ENCODE measurements at regions not wholly inside any gene's neighbourhood (a gene's known extent, or its start where the extent isn't known, plus 50 kb on each side); places are given as distances from the start of the nearest gene placed in this dataset.

DNA sequence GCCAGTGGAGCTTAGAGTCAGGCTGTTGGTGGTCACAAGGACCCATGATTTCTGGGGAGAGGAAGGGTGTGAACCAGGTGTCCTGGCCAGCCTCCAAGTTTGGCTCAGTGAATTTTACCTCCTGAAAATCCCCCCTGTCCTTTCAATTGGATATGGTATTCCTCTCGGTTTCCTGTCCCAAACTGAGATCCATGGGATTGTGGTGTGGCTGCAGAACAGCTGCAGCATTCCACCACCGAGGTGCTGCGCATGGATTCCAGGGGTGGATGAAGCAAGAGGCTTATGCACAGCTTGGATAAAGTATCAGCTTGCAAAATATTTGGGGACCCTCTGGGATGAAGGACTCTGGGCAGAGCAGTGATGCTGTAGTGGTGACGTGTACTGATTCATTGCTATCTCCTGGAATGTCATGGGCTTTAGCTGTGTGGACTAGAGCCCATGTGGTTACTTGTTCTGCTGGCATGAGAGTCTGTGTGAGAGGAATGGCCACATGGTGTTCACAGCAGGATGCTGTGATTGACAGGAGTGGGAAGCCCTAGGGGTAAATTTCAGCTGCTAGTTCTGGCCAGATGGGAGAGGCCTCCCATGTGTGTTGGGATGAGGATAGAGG is 148.7 kb upstream of the SPAG17 start:
- no peak overlapping the region for H3K27ac ChIP-seq (ENCODE audit: low read length)
- H3K36me3 Mint-ChIP-seq, result no peaks in the 10 kb centered on the region
- no peaks in the 10 kb centered on the region for H3K4me1 Mint-ChIP-seq
- peaks cover 0 to 10% (median 4%) of the 10 kb centered on the region in 3 donors for H3K9me3 Mint-ChIP-seq
- CTCF ChIA-PET, result no interaction called here
- no peaks in the 10 kb centered on the region for H3K27me3 ChIP-seq (replicated peaks in 1 of 2; ENCODE audit: control insufficient read depth in 2 of 2, extremely low read depth in 1 of 2, insufficient read depth in 2 of 2, low read length in 1 of 2)
- no peak overlapping the region for H3K27ac Mint-ChIP-seq
- no peak overlapping the region for H3K4me3 ChIP-seq (ENCODE audit: control insufficient read depth in 1 of 2, extremely low read depth in 1 of 2, low read length in 1 of 2)
- no peaks in the 10 kb centered on the region for H3K36me3 ChIP-seq (ENCODE audit: control insufficient read depth in 2 of 2, extremely low read depth in 1 of 2, insufficient read depth in 1 of 2, low read length in 1 of 2)
- DNase-seq, result no peak
- no peak overlapping the region for H3K4me3 Mint-ChIP-seq
- no peak for ATAC-seq (replicated peaks in 1 of 4)
- H3K27me3 Mint-ChIP-seq, result no peaks in the 10 kb centered on the region
- H3K4me1 ChIP-seq (ENCODE audit: control insufficient read depth in 1 of 2, extremely low read depth in 1 of 2, insufficient read depth in 2 of 2, low read length in 2 of 2), result no peaks in the 10 kb centered on the region
- H3K9me3 ChIP-seq, result no peaks in the 10 kb centered on the region
- 73% methylated on average over 3 of the region's 4 CpGs for WGBS (ENCODE audit: insufficient coverage)
- POLR2A ChIA-PET, result no interaction called here

DNA sequence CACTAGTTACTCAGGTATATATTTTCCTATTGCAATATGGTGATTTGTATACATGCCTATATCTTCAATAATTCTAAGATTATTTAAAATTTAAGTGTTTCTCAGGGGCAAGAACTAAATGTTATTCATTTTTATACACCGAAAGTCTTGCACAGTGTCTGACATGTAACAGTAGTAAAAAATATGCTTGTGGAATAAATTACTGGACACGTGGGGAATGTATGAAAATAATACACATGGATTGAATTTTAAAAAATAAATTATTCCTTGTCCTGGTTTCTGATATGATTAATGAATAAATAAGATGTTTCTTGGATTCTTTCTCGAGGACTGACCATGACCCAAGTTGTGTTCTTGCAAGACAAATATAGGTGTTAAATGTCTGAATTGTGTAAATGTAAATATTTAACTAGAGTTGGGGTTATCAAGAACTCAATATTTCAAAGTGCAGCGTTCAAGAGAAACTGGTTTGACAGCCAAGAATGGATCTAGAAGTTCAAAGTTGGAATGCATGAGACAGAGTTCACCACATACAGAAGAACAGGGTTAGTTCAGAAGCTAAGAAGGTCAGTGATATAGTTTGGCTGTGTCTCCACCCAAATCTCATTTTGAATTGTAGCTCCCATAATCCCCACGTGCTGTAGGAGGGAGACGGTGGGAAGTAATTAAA is 142.1 kb upstream of the SPAG17 start:
- no peak overlapping the region for H3K27ac ChIP-seq (ENCODE audit: low read length)
- H3K36me3 Mint-ChIP-seq, result no peaks in the 10 kb centered on the region
- DNase-seq (no peak), ATAC-seq (replicated peaks in 1 of 4) (no peak)
- no peaks in the 10 kb centered on the region for H3K4me1 ChIP-seq (ENCODE audit: control insufficient read depth in 1 of 2, extremely low read depth in 1 of 2, insufficient read depth in 2 of 2, low read length in 2 of 2)
- H3K4me3 Mint-ChIP-seq, result no peak overlapping the region
- WGBS (ENCODE audit: insufficient coverage), result 40% methylated on average over 1 of the region's 6 CpGs
- H3K27me3 Mint-ChIP-seq, result no peaks in the 10 kb centered on the region
- H3K9me3 ChIP-seq, result no peaks in the 10 kb centered on the region
- H3K27me3 ChIP-seq (replicated peaks in 1 of 2; ENCODE audit: control insufficient read depth in 2 of 2, extremely low read depth in 1 of 2, insufficient read depth in 2 of 2, low read length in 1 of 2), result no peaks in the 10 kb centered on the region
- ChIA-PET POLR2A (no interaction called here), CTCF (no interaction called here)
- no peak overlapping the region for H3K27ac Mint-ChIP-seq
- H3K4me1 Mint-ChIP-seq, result no peaks in the 10 kb centered on the region
- no peak overlapping the region for H3K4me3 ChIP-seq (ENCODE audit: control insufficient read depth in 1 of 2, extremely low read depth in 1 of 2, low read length in 1 of 2)
- no peaks in the 10 kb centered on the region for H3K36me3 ChIP-seq (ENCODE audit: control insufficient read depth in 2 of 2, extremely low read depth in 1 of 2, insufficient read depth in 1 of 2, low read length in 1 of 2)
- peaks cover 0 to 6% (median 3%) of the 10 kb centered on the region in 3 donors for H3K9me3 Mint-ChIP-seq

DNA sequence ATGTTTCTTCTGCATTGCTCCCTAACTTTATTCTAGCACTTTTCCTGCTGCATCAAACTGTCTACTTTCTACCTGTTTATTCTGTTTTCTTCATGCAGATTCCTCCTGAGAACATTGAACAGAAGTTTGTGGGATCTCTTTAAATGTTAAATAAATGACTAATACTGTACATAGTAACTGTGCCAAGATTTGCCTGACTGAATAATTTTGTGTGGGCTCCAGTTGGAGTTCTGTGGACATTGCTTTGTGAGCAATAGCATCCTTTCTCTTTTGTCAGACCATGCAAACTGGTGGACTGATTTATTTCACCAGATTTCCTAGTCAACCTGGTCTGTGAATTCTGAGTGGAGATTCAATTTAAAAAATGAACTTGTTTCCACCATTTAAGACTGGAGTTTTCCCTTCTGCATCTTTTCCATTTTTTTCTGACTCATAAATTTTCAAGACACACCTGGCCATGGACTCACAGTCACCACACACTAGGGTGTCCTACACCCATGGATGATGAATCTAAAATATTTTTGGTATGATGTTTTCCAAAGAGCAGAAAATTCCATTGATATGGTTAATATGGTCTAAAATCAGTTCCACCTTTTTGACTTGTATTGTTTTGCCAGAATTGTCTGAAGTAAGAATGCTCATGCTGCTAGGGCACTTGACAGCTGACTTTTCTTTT is 140.7 kb upstream of the SPAG17 start:
- H3K4me3 Mint-ChIP-seq, result no peak overlapping the region
- Histone ChIP-seq H3K27ac (ENCODE audit: low read length) (no peak overlapping the region), H3K36me3 (ENCODE audit: control insufficient read depth in 2 of 2, extremely low read depth in 1 of 2, insufficient read depth in 1 of 2, low read length in 1 of 2) (no peaks in the 10 kb centered on the region), H3K4me1 (ENCODE audit: control insufficient read depth in 1 of 2, extremely low read depth in 1 of 2, insufficient read depth in 2 of 2, low read length in 2 of 2) (no peaks in the 10 kb centered on the region), H3K27me3 (replicated peaks in 1 of 2; ENCODE audit: control insufficient read depth in 2 of 2, extremely low read depth in 1 of 2, insufficient read depth in 2 of 2, low read length in 1 of 2) (no peaks in the 10 kb centered on the region), H3K9me3 (no peaks in the 10 kb centered on the region), H3K4me3 (ENCODE audit: control insufficient read depth in 1 of 2, extremely low read depth in 1 of 2, low read length in 1 of 2) (no peak overlapping the region)
- ATAC-seq (replicated peaks in 1 of 4) (no peak), DNase-seq (no peak)
- ChIA-PET CTCF (no interaction called here), POLR2A (no interaction called here)
- peaks cover 0 to 6% (median 3%) of the 10 kb centered on the region in 3 donors for H3K9me3 Mint-ChIP-seq
- H3K4me1 Mint-ChIP-seq, result no peaks in the 10 kb centered on the region
- H3K36me3 Mint-ChIP-seq, result no peaks in the 10 kb centered on the region
- no peak overlapping the region for H3K27ac Mint-ChIP-seq
- H3K27me3 Mint-ChIP-seq, result no peaks in the 10 kb centered on the region

DNA sequence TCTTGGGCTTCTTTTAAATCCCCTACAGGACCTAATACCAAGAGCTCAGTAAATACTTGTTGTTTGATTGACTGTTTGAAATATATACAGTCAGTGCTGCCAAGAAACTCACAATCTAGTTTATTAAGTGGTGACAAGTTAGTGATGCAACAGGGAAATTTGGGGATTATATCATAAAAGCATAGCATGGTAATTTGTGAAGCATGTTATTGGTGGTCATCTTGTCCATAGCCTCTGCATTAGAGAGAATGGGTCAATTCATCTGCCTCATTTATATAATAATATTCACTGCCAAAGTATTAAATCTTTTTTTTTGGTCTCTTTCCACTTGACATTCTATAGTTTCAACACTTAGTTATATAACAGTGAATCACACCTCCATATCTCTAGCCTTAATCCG is 138.2 kb upstream of the SPAG17 start:
- no peaks in the 10 kb centered on the region for H3K4me1 ChIP-seq (ENCODE audit: control insufficient read depth in 1 of 2, extremely low read depth in 1 of 2, insufficient read depth in 2 of 2, low read length in 2 of 2)
- DNase-seq (no peak), ATAC-seq (replicated peaks in 1 of 4) (no peak)
- no peak overlapping the region for H3K27ac ChIP-seq (ENCODE audit: low read length)
- Mint-ChIP-seq H3K27me3 (no peaks in the 10 kb centered on the region), H3K4me1 (no peaks in the 10 kb centered on the region), H3K4me3 (no peak overlapping the region), H3K9me3 (peaks cover 0 to 5% (median 3%) of the 10 kb centered on the region in 3 donors), H3K27ac (no peak overlapping the region), H3K36me3 (no peaks in the 10 kb centered on the region)
- CTCF ChIA-PET, result no interaction called here
- no peak overlapping the region for H3K4me3 ChIP-seq (ENCODE audit: control insufficient read depth in 1 of 2, extremely low read depth in 1 of 2, low read length in 1 of 2)
- H3K27me3 ChIP-seq (replicated peaks in 1 of 2; ENCODE audit: control insufficient read depth in 2 of 2, extremely low read depth in 1 of 2, insufficient read depth in 2 of 2, low read length in 1 of 2), result no peaks in the 10 kb centered on the region
- POLR2A ChIA-PET, result no interaction called here
- no peaks in the 10 kb centered on the region for H3K9me3 ChIP-seq
- H3K36me3 ChIP-seq (ENCODE audit: control insufficient read depth in 2 of 2, extremely low read depth in 1 of 2, insufficient read depth in 1 of 2, low read length in 1 of 2), result no peaks in the 10 kb centered on the region
- no CpG with 5 or more reads among the region's 1 CpG for WGBS (ENCODE audit: insufficient coverage)

DNA sequence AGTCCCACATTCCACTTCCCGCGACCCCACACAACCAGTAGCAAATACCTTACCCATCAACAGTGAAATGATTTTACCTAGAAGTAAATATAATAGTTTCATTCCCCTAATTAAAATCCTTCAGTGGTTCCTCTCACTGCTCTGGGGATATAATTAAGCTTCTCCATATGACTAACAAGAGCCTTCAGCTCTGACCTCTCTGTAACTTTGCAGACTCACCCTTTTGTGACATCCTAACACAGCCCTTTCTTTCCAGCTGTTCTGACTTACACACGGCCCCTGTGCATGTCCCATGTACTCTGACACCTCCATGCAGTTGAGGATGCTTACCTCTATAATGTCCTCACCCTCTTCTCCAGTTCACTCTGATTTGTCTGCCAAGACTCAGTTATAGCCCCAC is 137.3 kb upstream of the SPAG17 start:
- H3K27me3 Mint-ChIP-seq, result no peaks in the 10 kb centered on the region
- no peak overlapping the region for H3K4me3 Mint-ChIP-seq
- no peak overlapping the region for H3K4me3 ChIP-seq (ENCODE audit: control insufficient read depth in 1 of 2, extremely low read depth in 1 of 2, low read length in 1 of 2)
- no peaks in the 10 kb centered on the region for H3K4me1 Mint-ChIP-seq
- no peaks in the 10 kb centered on the region for H3K4me1 ChIP-seq (ENCODE audit: control insufficient read depth in 1 of 2, extremely low read depth in 1 of 2, insufficient read depth in 2 of 2, low read length in 2 of 2)
- 64% methylated on average over 1 of the region's 3 CpGs for WGBS (ENCODE audit: insufficient coverage)
- no peak overlapping the region for H3K27ac Mint-ChIP-seq
- H3K9me3 Mint-ChIP-seq, result peaks cover 0 to 5% (median 3%) of the 10 kb centered on the region in 3 donors
- no peaks in the 10 kb centered on the region for H3K9me3 ChIP-seq
- no peak for DNase-seq
- POLR2A ChIA-PET, result no interaction called here
- H3K36me3 Mint-ChIP-seq, result no peaks in the 10 kb centered on the region
- no peaks in the 10 kb centered on the region for H3K27me3 ChIP-seq (replicated peaks in 1 of 2; ENCODE audit: control insufficient read depth in 2 of 2, extremely low read depth in 1 of 2, insufficient read depth in 2 of 2, low read length in 1 of 2)
- no peak for ATAC-seq (replicated peaks in 1 of 4)
- CTCF ChIA-PET, result no interaction called here
- no peaks in the 10 kb centered on the region for H3K36me3 ChIP-seq (ENCODE audit: control insufficient read depth in 2 of 2, extremely low read depth in 1 of 2, insufficient read depth in 1 of 2, low read length in 1 of 2)
- H3K27ac ChIP-seq (ENCODE audit: low read length), result no peak overlapping the region

DNA sequence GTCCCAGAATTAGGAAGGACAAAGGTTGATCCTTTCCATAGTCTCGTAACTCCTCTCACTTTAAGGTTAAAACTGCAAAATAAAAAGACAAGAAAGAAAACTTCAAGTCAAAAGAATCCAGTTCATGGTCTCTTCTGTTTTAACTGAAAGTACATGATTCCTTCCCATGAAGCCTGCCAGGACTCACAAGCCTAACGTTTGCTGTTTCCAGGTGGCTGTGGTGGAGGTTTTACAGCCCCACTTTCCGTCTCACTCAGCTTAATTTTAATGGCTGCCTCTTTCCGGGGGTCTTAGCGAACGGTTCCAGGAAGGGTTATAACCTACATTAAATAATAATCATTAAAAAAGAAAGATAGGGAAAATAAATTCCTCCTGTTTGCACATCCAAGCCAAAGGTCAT is 136.8 kb upstream of the SPAG17 start:
- DNase-seq (no peak), ATAC-seq (replicated peaks in 1 of 4) (no peak)
- no peaks in the 10 kb centered on the region for H3K4me1 Mint-ChIP-seq
- Histone ChIP-seq H3K4me1 (ENCODE audit: control insufficient read depth in 1 of 2, extremely low read depth in 1 of 2, insufficient read depth in 2 of 2, low read length in 2 of 2) (no peaks in the 10 kb centered on the region), H3K27ac (ENCODE audit: low read length) (no peak overlapping the region), H3K9me3 (no peaks in the 10 kb centered on the region), H3K4me3 (ENCODE audit: control insufficient read depth in 1 of 2, extremely low read depth in 1 of 2, low read length in 1 of 2) (no peak overlapping the region), H3K36me3 (ENCODE audit: control insufficient read depth in 2 of 2, extremely low read depth in 1 of 2, insufficient read depth in 1 of 2, low read length in 1 of 2) (no peaks in the 10 kb centered on the region), H3K27me3 (replicated peaks in 1 of 2; ENCODE audit: control insufficient read depth in 2 of 2, extremely low read depth in 1 of 2, insufficient read depth in 2 of 2, low read length in 1 of 2) (no peaks in the 10 kb centered on the region)
- ChIA-PET CTCF (no interaction called here), POLR2A (no interaction called here)
- peaks cover 0 to 5% (median 3%) of the 10 kb centered on the region in 3 donors for H3K9me3 Mint-ChIP-seq
- 40% methylated on average over 1 of the region's 6 CpGs for WGBS (ENCODE audit: insufficient coverage)
- H3K4me3 Mint-ChIP-seq, result no peak overlapping the region
- H3K36me3 Mint-ChIP-seq, result no peaks in the 10 kb centered on the region
- no peaks in the 10 kb centered on the region for H3K27me3 Mint-ChIP-seq
- no peak overlapping the region for H3K27ac Mint-ChIP-seq

All from T-cell (primary cell).